Epithelial cell of prostate (primary cell): ENCODE measurements at regions not wholly inside any gene's neighbourhood (a gene's known extent, or its start where the extent isn't known, plus 50 kb on each side); places are given as distances from the start of the nearest gene placed in this dataset.

Source experiments
- DNase-seq: peaks from one replicate; pipeline ENCODE4 v3.0.0-alpha.2; 2011; ENCODE audit warnings: low read depth, low spot score
- H3K27ac ChIP-seq: fragments of 450-650 bp; 2 replicates; pipeline ENCODE4 v1.5.1; 2017; ENCODE audit warnings: mild to moderate bottlenecking

- no peak for DNase-seq
- H3K27ac ChIP-seq = no peak overlapping the region
These were observed 384.9 kb downstream of the TLL1 start for GRCh38 chr4:166257891-166258290.

DNA sequence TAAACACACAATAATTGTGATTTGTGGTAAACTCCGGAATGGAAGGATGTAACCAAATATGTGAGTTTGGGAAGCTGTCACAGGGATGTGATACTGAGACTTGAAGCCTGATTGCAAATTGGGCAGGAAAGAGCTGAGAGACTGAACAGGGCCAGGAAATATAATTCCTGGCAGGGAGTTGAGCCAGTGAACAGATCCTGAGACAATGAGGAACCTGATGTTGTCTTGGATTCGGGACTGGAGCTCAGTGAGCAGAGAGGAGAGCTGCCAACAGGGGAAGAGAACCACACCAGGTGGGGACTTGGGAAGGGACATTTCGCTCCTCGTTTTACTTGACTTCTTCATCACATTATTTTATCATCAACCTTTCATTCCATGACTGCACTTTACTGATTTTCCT is 386.0 kb downstream of the TLL1 start:
- H3K27ac ChIP-seq = no peak overlapping the region
- no peak for DNase-seq

DNA sequence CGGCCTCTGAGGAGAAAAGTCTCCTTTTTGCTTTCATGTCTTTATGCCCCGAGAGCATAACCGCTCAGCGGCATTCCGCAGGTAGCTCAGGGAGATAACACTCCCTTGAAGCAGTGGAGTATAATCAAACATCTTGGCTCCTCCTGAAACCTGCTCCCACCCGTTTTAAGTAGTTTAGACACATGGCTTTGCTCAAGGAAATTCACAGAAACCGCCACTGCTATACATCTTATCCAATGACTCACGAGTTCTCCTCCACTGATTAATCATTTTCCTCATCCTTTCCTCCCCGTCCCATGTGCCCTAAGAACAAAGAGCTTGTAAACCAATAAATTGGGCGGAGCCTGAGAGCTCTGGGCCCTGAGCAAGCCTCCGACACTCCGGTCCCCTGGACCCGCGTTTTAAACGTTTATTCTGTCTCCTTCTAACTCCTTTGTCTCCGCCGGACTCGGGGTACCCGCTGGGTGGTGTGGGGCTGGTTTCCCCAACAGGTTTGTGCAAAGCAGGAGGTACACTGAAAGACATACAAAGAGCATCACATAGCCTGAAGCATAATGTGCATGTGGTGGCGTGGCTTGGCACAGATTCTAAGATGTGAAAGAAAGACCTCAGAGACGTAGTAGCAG is 401.2 kb downstream of the TLL1 start:
- no peak for DNase-seq
- no peak overlapping the region for H3K27ac ChIP-seq

GRCh38 chr4:166274775-166275174 is 401.7 kb downstream of the TLL1 start:
- H3K27ac ChIP-seq = no peak overlapping the region
- DNase-seq = no peak

GRCh38 chr4:166277401-166277800 is 404.4 kb downstream of the TLL1 start:
- no peak for DNase-seq
- no peak overlapping the region for H3K27ac ChIP-seq

DNA sequence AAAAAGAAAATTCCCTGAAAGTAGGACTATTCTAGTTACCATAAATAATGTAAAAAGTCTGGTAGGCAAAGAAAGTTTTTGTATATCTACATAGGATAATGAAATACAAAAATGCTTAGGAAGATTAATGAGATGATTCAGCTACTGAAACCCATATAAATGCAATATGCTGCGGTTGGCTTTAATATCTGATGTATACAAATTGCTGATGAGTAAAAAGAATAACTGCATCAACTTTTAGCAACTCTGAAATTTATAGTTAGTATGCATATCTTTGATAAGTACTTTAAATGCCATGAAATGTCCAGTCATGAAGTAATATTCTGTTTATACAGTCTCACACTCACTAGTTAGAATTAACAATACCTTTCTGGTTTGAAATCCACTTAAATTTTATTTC is 404.8 kb downstream of the TLL1 start:
- DNase-seq = no peak
- H3K27ac ChIP-seq = no peak overlapping the region

- H3K27ac ChIP-seq = no peak overlapping the region
- no peak for DNase-seq
These were observed 406.2 kb downstream of the TLL1 start for GRCh38 chr4:166279261-166279660.

GRCh38 chr4:166280642-166281041 is 407.6 kb downstream of the TLL1 start:
- DNase-seq = no peak
- no peak overlapping the region for H3K27ac ChIP-seq

DNA sequence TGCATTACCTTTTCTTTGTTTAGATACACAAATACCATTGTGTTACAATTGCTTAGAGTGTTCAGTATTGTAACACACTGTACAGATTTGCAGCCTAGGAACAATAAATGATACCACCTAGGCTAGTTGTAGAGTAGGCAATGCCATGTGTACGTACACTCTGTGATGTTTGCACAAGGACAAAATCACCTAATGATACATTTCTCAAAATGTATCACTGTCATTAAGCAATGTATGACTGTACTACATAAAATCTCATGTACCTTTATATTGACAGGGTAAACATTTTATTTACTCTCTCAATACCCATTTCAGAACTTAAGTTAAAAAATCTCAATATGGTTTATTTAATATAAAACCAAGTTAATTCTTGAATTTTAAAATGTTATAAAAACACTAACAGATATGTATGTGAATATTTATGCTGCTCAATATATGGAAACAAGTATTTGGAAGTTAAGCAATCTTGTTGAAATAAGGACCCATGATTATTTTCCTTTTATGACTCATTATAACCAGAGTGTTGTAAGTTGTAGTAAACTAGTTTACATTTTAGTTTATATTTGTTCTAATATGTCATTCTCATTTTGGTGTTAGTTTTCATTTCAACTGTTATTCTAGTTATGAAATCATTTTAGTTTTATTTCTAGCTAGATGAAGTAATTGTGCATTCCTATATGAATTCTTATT is 409.2 kb downstream of the TLL1 start:
- DNase-seq = no peak
- H3K27ac ChIP-seq = peak overlapping the region; percentile 15

DNA sequence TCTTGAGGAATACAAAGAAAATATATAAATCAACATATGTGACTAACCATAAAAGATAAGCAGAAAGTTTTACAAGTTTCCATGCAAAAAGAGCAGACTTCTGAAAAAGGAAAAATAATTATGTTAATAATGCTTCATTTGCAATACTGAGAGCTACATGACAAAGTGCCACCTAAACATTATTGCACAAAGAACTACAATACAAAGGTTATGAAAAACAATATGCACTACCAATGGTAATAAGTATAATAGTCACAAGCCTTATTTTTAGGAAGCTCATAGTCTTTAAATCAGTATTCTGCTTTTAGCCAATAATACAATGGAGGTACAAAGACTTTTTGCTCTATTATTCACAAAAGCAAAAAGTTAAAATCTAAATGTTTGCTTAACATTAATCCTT is 411.2 kb downstream of the TLL1 start:
- no peak for DNase-seq
- no peak overlapping the region for H3K27ac ChIP-seq

DNA sequence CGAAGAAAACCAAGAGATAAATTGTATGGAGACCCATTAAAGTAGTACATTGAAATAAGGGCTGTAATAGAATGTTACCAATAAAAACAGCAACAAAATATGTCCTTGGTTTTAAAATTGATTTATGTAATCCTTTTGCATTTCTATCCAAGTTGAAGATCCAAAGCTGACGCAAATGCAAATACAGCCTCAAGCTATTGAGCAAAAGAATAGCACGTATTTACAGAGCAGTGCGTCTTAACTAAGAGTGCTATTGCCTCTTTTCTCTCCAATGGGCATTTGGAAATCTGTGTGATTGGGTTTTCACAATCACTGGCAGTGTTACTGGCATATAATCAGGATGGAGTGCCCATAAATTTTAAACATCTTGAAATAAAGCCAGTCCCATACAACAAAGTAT is 417.4 kb downstream of the TLL1 start:
- no peak for DNase-seq
- H3K27ac ChIP-seq = no peak overlapping the region

- H3K27ac ChIP-seq = no peak overlapping the region
- DNase-seq = no peak
These were observed 420.5 kb downstream of the TLL1 start for GRCh38 chr4:166293556-166293955.

DNA sequence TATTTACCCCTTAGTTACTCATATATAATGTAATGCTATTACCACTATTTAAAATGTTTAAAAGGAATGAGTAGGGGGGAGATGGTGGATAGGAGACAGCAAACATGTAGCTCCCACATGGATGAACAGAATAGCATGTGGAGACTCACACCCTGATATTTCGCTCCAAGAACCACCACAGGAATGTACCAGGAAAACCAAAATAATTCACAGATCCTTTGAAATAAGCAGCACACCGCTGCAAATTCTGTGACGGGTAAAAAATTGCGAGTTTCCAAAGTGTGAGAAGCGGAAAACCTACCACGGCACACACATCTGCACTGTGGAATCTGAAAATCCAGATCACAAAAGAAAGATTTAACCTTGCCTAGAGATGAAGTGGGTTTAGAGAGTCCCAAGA is 428.2 kb downstream of the TLL1 start:
- no peak for DNase-seq
- H3K27ac ChIP-seq = no peak overlapping the region

DNA sequence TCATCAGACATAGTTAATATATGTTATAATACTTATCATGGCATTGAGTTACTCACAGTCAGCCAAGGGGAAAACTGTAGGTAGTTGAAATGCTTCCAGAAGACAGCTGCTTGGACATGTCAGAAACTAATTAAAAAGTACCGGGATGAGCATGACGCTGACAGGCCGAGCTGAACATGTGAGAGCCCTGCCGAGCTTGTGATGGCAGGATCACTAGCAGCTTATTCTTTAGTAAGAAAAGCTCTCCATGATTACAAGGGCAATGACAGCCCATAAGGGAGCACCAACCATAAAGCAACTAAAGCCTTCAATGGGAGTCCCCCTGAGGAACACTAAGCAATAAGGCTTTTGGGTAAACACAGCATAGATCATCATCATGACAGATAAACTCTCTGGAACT is 435.6 kb downstream of the TLL1 start:
- H3K27ac ChIP-seq = peak overlapping the region; percentile 31

GRCh38 chr4:166309286-166309685 is 436.2 kb downstream of the TLL1 start:
- peak overlapping the region; percentile 31 for H3K27ac ChIP-seq
- no peak for DNase-seq

More for the DNA sequence above, 435.6 kb downstream of the TLL1 start:
- peak; percentile 78 for DNase-seq

- DNase-seq = no peak
- no peak overlapping the region for H3K27ac ChIP-seq
These were observed 438.1 kb downstream of the TLL1 start for GRCh38 chr4:166311169-166311568.

DNA sequence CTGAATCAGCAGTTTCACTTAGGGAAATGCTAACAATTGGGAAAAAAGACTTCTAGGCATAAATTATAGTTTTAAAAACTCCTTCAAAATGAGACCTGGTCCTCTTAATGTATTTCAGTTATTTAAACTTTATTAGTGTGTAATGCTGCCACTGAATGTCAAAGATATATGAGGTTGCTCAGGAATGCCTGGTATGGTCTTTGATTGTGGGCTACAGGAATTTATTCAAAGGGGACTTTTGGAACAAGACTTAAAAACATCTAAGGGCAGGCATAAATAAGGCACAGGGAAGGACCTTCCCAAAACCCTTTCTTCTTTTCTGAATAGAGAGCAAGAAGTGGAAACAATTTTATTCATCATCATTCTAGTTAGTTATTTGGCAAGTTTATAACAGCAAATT is 439.1 kb downstream of the TLL1 start:
- no peak for DNase-seq
- no peak overlapping the region for H3K27ac ChIP-seq

DNA sequence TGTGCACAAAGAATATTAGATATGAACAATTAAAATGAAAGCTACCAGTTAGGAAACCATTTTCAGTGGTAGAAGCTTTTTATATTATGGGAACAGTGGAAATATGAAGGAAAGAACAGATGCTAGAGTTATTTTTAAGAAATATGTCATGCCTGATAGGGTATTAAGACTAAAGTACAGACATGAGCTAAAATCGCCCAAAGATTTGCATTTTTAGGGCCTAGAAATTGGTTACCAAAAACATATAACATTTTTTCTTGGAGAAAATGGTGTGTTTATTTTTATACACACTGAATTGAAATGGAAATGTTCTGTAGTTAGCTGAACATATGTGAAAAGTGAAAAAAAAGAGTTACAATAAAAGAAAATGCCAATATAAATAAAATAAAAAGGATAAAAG is 441.9 kb downstream of the TLL1 start:
- DNase-seq = no peak
- H3K27ac ChIP-seq = no peak overlapping the region

DNA sequence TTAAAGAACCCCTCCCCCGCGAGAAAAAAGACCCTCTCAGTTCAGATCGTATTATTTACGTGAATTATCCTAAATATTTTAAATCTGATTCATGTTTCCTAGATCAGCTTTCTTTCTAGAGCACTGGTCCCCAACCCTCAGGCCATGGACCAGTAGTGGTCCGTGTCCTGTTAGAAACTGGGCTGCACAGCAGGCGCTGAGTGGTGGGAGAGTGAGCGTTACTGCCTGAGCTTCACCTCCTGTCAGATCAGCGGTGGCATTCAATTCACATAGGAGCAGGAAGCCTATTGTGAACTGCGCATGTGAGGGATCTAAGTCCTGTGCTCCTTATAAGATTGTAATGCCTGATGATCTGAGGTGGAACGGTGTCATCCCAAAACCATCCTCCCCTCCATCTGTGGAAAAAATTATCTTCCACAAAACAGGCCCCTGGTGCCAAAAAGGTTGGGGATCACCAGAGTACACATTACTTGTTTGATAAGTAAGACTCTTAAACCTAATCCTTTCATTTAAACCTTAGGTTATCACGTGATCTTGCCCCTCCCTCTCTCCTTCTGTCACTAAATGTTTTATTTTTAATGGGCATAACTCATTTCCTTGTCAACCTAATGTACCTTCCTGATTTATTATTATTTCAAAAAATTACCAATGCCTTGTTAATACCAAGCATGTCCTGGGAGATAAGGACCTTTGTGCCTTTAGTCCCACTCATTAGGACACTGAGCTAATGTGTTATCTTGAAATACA is 442.9 kb downstream of the TLL1 start:
- DNase-seq = no peak
- no peak overlapping the region for H3K27ac ChIP-seq

DNA sequence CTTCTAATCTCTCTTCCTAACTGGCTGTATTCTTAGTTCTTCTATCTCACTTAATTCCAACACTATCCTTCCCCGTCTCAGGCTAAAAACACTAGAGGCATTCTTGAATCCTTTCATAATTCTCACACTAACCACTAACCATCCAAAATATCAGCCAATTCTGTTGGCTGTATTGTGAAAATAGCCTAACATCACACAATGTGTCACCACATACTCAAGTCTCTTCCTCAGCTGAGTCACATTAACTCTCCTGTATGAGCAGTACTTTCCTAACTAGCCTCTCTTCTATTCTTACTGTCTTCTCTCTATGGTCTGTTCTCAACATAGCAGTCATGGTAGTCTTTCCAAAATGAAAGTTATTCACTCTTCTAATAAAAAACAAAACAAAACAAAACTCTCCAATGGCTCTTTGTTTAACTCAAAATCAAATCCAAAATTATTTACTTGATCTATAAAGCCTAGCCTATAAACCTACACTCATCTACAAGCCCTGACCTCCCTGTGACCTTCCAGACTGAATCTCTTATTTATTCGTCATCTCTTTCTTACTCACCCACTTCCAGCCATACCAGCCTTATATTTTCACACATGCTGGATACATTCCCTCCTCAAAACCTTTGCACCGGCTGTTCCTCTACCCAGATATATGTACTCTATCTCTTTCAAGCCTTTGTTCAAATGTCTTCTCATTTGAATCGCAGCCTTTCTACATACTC is 445.9 kb downstream of the TLL1 start:
- DNase-seq = peak; percentile 44
- H3K27ac ChIP-seq = peak overlapping the region; percentile 12

DNA sequence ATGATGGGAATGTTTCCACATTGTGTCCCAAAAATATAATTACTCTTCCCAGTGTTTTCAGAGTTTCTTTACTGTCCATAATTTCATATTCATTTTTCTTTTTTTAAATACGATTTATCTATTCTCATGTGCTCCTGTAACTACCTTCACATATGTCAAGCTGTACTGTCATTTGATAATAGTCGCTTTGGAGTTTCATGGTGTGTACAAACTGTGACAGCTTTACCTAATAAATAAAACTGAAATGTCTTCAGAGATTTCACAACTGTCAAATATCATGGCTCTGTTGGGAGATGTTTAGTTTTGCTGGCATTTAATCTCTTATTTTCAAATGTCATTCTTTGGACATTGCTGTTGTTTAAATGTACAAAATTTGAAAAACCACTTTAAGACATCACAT is 450.2 kb downstream of the TLL1 start:
- no peak for DNase-seq
- no peak overlapping the region for H3K27ac ChIP-seq
